GM12873 (cell line): ENCODE measurements at regions not wholly inside any gene's neighbourhood (a gene's known extent, or its start where the extent isn't known, plus 50 kb on each side); places are given as distances from the start of the nearest gene placed in this dataset.

Experiments used
- TF ChIP-seq, protein P1 (sequence below): IDR thresholded peaks from 2 replicates; pipeline ENCODE4 v1.5.1; 2012; ENCODE audit warnings: low read depth, mild to moderate bottlenecking, moderate library complexity, low read length, control low read depth; ENCODE audit not compliant: insufficient read depth; ENCODE audit errors: missing control alignments

GRCh38 chr14:97410667-97411620, 613.8 kb downstream of the VRK1 start:
- TF ChIP-seq, protein P1, sequence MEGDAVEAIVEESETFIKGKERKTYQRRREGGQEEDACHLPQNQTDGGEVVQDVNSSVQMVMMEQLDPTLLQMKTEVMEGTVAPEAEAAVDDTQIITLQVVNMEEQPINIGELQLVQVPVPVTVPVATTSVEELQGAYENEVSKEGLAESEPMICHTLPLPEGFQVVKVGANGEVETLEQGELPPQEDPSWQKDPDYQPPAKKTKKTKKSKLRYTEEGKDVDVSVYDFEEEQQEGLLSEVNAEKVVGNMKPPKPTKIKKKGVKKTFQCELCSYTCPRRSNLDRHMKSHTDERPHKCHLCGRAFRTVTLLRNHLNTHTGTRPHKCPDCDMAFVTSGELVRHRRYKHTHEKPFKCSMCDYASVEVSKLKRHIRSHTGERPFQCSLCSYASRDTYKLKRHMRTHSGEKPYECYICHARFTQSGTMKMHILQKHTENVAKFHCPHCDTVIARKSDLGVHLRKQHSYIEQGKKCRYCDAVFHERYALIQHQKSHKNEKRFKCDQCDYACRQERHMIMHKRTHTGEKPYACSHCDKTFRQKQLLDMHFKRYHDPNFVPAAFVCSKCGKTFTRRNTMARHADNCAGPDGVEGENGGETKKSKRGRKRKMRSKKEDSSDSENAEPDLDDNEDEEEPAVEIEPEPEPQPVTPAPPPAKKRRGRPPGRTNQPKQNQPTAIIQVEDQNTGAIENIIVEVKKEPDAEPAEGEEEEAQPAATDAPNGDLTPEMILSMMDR: peak; percentile 28

- TF ChIP-seq, protein P1: no peak
Measured at GRCh38 chr14:97411938-97412612, 614.9 kb downstream of the VRK1 start.

- TF ChIP-seq, protein P1: no peak
Measured at GRCh38 chr14:97413022-97413539, 615.9 kb downstream of the VRK1 start.

GRCh38 chr14:97413966-97414717, 617.0 kb downstream of the VRK1 start:
- TF ChIP-seq, protein P1: no peak

GRCh38 chr14:97414718-97415098, 617.5 kb downstream of the VRK1 start:
- TF ChIP-seq, protein P1: no peak

- TF ChIP-seq, protein P1: no peak
Measured at GRCh38 chr14:97415907-97416306, 618.7 kb downstream of the VRK1 start.

- TF ChIP-seq, protein P1: no peak
Measured at GRCh38 chr14:97416550-97416949, 619.4 kb downstream of the VRK1 start.
